ENCODE measurements at regions not wholly inside any gene's neighbourhood (a gene's known extent, or its start where the extent isn't known, plus 50 kb on each side); places are given as distances from the start of the nearest gene placed in this dataset.

DNA sequence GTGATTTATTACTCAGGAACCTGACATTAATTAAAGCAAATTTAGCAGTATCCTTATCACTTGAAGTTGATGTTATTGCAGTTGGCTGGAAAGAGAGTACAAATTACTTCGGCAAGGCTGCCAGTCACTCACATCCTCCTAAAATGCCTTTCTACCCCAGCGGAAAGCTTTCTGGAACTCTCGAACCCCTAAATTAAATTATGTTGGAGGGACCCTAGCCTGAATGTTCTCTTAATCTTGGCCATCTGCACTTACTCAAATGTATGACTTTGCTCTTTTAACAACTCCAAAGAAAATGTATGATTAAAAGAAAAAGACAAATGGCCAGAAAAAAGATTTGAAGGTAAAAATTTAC, 242.6 kb upstream of the USP25 start:
- Histone ChIP-seq H3K9me3 (replicated peaks) (no peaks in the 10 kb centered on the region), H3K4me3 (no peak overlapping the region), H3K27ac (replicated peaks) (no peak overlapping the region), H3K27me3 (ENCODE audit: low read depth) (no peaks in the 10 kb centered on the region), H3K36me3 (no peaks in the 10 kb centered on the region), H3K4me1 (peaks cover 4% of the 10 kb centered on the region)
- intact Hi-C loops (cut with micrococcal nuclease), result no loop called here
- TF ChIP-seq, protein P1, sequence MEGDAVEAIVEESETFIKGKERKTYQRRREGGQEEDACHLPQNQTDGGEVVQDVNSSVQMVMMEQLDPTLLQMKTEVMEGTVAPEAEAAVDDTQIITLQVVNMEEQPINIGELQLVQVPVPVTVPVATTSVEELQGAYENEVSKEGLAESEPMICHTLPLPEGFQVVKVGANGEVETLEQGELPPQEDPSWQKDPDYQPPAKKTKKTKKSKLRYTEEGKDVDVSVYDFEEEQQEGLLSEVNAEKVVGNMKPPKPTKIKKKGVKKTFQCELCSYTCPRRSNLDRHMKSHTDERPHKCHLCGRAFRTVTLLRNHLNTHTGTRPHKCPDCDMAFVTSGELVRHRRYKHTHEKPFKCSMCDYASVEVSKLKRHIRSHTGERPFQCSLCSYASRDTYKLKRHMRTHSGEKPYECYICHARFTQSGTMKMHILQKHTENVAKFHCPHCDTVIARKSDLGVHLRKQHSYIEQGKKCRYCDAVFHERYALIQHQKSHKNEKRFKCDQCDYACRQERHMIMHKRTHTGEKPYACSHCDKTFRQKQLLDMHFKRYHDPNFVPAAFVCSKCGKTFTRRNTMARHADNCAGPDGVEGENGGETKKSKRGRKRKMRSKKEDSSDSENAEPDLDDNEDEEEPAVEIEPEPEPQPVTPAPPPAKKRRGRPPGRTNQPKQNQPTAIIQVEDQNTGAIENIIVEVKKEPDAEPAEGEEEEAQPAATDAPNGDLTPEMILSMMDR (IDR thresholded peaks at IDR 0.05; ENCODE audit: borderline replicate concordance), result no peak
- DNase-seq, result no peak

DNA sequence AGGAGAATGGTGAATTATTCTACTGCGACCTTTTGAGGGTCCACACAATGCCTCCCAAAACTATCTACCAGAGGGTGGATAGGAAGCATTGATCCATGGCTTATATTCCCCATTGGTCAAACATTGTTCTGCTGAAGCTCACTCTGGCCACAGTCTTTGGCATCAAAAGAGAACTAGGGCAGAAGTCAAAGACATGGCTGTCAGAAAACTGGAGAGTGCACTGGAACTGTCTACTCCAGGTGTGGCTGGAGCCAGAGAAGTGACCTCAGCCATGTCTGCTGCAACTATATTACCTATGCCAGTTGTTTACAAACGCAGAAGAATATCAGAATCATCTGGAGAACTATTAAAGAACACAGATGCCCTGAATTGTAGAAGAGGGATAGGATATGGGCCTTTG, 238.7 kb upstream of the USP25 start:
- intact Hi-C loops (cut with micrococcal nuclease), result no loop called here
- H3K27ac ChIP-seq (replicated peaks), result no peak overlapping the region
- no peak for DNase-seq
- H3K36me3 ChIP-seq, result no peaks in the 10 kb centered on the region
- no peaks in the 10 kb centered on the region for H3K4me1 ChIP-seq
- TF ChIP-seq, protein P1 (IDR thresholded peaks at IDR 0.05; ENCODE audit: borderline replicate concordance), result no peak
- no peak overlapping the region for H3K4me3 ChIP-seq
- no peaks in the 10 kb centered on the region for H3K9me3 ChIP-seq (replicated peaks)
- H3K27me3 ChIP-seq (ENCODE audit: low read depth), result no peaks in the 10 kb centered on the region

DNA sequence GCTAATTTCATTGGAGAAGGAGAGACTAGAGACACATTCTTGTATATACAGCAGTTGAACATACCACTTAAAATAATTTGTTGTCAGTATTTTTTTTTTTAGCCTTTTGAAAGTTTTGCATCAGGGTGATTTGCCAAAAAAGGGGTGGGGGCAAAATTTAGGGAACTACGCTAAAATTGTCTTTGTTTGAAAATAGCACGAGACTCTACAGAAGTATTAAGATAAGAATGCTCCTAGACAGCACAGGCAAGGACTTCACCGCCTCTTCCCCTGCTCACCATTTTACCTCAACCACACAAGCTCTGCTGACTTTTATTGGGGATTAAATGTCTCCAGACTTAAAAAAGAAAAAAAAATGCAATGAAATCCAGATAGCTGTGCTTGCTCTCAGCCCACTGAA, 236.1 kb upstream of the USP25 start:
- Histone ChIP-seq H3K4me1 (no peaks in the 10 kb centered on the region), H3K36me3 (no peaks in the 10 kb centered on the region), H3K9me3 (replicated peaks) (no peaks in the 10 kb centered on the region), H3K27me3 (ENCODE audit: low read depth) (no peaks in the 10 kb centered on the region), H3K4me3 (no peak overlapping the region), H3K27ac (replicated peaks) (no peak overlapping the region)
- DNase-seq, result no peak
- TF ChIP-seq, protein P1 (IDR thresholded peaks at IDR 0.05; ENCODE audit: borderline replicate concordance), result no peak
- intact Hi-C loops (cut with micrococcal nuclease), result no loop called here

DNA sequence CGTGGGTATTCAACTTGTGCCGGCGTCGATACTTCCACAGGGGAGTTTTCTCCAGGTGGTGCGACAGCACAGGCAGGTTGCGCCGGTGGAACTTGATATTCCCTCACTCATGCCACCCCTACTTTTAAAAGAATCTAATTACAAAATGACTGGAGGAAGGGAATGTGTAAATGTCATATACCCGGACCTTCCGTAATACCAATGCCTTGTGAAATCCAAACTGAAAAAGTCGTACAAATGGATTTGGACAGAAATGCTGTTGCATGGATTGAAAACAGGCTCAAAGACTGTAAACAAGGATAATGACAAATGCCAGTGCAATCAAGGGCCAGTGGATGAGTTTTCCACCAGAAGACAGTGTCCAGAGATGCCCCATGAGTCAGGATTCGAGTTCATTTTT, 235.3 kb upstream of the USP25 start:
- Histone ChIP-seq H3K27me3 (ENCODE audit: low read depth) (no peaks in the 10 kb centered on the region), H3K4me3 (no peak overlapping the region), H3K27ac (replicated peaks) (no peak overlapping the region), H3K36me3 (no peaks in the 10 kb centered on the region), H3K9me3 (replicated peaks) (no peaks in the 10 kb centered on the region), H3K4me1 (no peaks in the 10 kb centered on the region)
- no peak for DNase-seq
- intact Hi-C loops (cut with micrococcal nuclease), result no loop called here
- TF ChIP-seq, protein P1 (IDR thresholded peaks at IDR 0.05; ENCODE audit: borderline replicate concordance), result no peak

DNA sequence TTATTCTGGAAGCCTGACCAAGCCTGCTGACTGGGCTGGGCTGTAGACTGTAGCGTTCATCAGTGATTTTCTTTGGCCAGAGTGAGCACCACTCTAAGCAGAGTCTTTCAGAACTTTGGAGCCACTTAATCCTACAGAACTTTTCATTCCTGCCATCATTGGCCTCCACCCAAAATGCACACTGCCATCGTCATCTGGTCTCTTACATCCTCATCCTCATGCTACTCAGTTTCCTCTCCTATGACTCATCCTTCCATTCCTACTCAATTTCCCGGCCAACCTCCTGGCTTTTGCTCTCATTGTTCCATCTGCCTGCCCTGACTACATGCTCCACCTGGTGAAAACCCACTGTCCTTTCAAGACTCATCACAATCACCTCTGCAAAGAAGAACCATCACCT, 233.8 kb upstream of the USP25 start:
- DNase-seq, result no peak
- H3K4me1 ChIP-seq, result no peaks in the 10 kb centered on the region
- no peak overlapping the region for H3K4me3 ChIP-seq
- H3K27me3 ChIP-seq (ENCODE audit: low read depth), result no peaks in the 10 kb centered on the region
- no peaks in the 10 kb centered on the region for H3K36me3 ChIP-seq
- intact Hi-C loops (cut with micrococcal nuclease), result no loop called here
- no peaks in the 10 kb centered on the region for H3K9me3 ChIP-seq (replicated peaks)
- TF ChIP-seq, protein P1 (IDR thresholded peaks at IDR 0.05; ENCODE audit: borderline replicate concordance), result no peak
- H3K27ac ChIP-seq (replicated peaks), result no peak overlapping the region

DNA sequence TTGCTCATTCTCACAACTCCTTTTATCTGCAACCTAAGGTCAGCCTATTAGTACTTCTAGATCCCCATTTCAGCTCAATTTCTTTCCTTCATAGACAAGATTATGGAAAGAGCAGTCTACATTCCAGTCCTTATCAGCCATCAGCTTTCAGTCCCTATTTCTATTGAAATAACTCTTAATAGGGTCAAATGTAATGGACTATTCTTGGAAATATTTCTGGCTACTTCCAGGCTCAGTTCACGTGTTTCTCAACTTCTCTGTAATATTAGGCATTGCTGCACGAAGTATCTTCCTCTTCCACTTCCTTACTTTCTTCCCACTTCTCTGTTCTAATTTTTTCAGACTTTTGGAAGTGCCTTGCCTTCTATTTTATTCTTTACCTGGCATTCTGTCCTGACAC, 232.9 kb upstream of the USP25 start:
- no peak for DNase-seq
- Histone ChIP-seq H3K27me3 (ENCODE audit: low read depth) (no peaks in the 10 kb centered on the region), H3K27ac (replicated peaks) (no peak overlapping the region), H3K36me3 (no peaks in the 10 kb centered on the region), H3K4me3 (no peak overlapping the region), H3K4me1 (no peaks in the 10 kb centered on the region), H3K9me3 (replicated peaks) (no peaks in the 10 kb centered on the region)
- intact Hi-C loops (cut with micrococcal nuclease), result no loop called here
- TF ChIP-seq, protein P1 (IDR thresholded peaks at IDR 0.05; ENCODE audit: borderline replicate concordance), result no peak

Measured in left ventricle myocardium inferior (tissue), 1 donor.